Neural progenitor cell (in vitro differentiated cells): ENCODE measurements at regions not wholly inside any gene's neighbourhood (a gene's known extent, or its start where the extent isn't known, plus 50 kb on each side); places are given as distances from the start of the nearest gene placed in this dataset.

Source experiments
- CTCF ChIP-seq: fragments of 200-600 bp; sonication (generic); IDR thresholded peaks from 2 replicates; pipeline ENCODE4 v1.5.1; 2017; ENCODE audit warnings: antibody characterized with exemption, mild to moderate bottlenecking
- EZH2 ChIP-seq: fragments of 200-600 bp; sonication (generic); IDR thresholded peaks from 2 replicates; pipeline ENCODE4 v1.6.1; 2017; ENCODE audit warnings: antibody characterized with exemption, mild to moderate bottlenecking, moderate library complexity
- EZH2phosphoT487 ChIP-seq: fragments of 200-600 bp; sonication (generic); IDR thresholded peaks from 2 replicates; pipeline ENCODE4 v1.6.1; 2017; ENCODE audit warnings: antibody characterized with exemption

- TF ChIP-seq CTCF (no peak), EZH2 (no peak), EZH2phosphoT487 (no peak)
These were observed 673.9 kb upstream of the NR2F2 start for GRCh38 chr15:95656595-95656994.
